HepG2 (cell line): ENCODE measurements at regions not wholly inside any gene's neighbourhood (a gene's known extent, or its start where the extent isn't known, plus 50 kb on each side); places are given as distances from the start of the nearest gene placed in this dataset.
"Not testable (repeated sequence)": the region's sequence is repeated elsewhere in the genome, so short reads cannot be mapped to it uniquely, and the experiment has no call there.

ENCODE experiments used
- ATAC-seq: fragments of 200-7000 bp; cut with Tn5 transposase; 3 replicates; pipeline ENCODE4 v1.9.1; 2020; ENCODE audit warnings: mild to moderate bottlenecking, moderate library complexity
- BruUV-seq: library from RNA; stranded (reverse); fragments of 400-500 nt; replicated peaks from 2 replicates; lab custom pipeline; 2021; lab: Mats Ljungman, UMichigan
- CTCF ChIA-PET: fragments of 300-600 bp; formaldehyde crosslinking; extraction: SDS; loops from one replicate; lab custom pipeline; 2021; ENCODE audit warnings: low total read pairs, inconsistent platforms, low intra/inter-chr PET ratio; lab: Yijun Ruan, JAX
- POLR2A ChIA-PET: fragments of 350-600 bp; sonication (Branson Sonifier 250); formaldehyde crosslinking; loops from one replicate; lab custom pipeline; 2020; ENCODE audit warnings: antibody characterized with exemption, inconsistent platforms; lab: Yijun Ruan, JAX
- DNase-seq: peaks from one replicate; pipeline ENCODE4 v3.0.0-alpha.2; 2015; ENCODE audit warnings: low spot score
- FAIRE-seq: peaks from 3 replicates; lab custom pipeline; 2011; peaks lifted over from hg19 to GRCh38; lab: Jason Lieb, UNC
- H2AFZ ChIP-seq: one replicate; pipeline ENCODE4 v1.6.1; 2011; ENCODE audit warnings: low read length, inconsistent platforms
- H3K27ac ChIP-seq: fragments of 300-600 bp; 3 replicates; pipeline ENCODE4 v1.8.0; 2011; ENCODE audit warnings: mixed run types, mild to moderate bottlenecking, mixed read lengths, low read length, inconsistent platforms; ENCODE audit not compliant: insufficient read depth; ENCODE audit errors: extremely low read length
- H3K27me3 ChIP-seq, 2 experiments: fragments of 200-600 bp in 1 of 2; 2 replicates in 1 of 2; 3 replicates in 1 of 2; pipeline versions ENCODE4 v1.6.0 to v1.8.0; 2011; ENCODE audit warnings: low read length in 2 of 2, mild to moderate bottlenecking in 2 of 2, moderate library complexity in 2 of 2, inconsistent platforms in 1 of 2; ENCODE audit not compliant: insufficient read depth in 2 of 2, control insufficient read depth in 1 of 2
- H3K36me3 ChIP-seq, 2 experiments: fragments of 200-600 bp in 1 of 2; replicated peaks in 1 of 2; 2 replicates in 1 of 2; 3 replicates in 1 of 2; pipeline versions ENCODE4 v1.5.1 to v1.8.0; 2011; ENCODE audit warnings: low read length in 2 of 2, inconsistent platforms in 1 of 2; ENCODE audit not compliant: insufficient read depth in 2 of 2, control insufficient read depth in 1 of 2
- H3K4me1 ChIP-seq: 2 replicates; pipeline ENCODE4 v1.5.1; 2012; ENCODE audit warnings: low read length, inconsistent platforms; ENCODE audit not compliant: insufficient read depth
- H3K4me2 ChIP-seq: 2 replicates; pipeline ENCODE4 v1.6.0; 2011; ENCODE audit warnings: low read depth, low read length, inconsistent platforms
- H3K4me3 ChIP-seq, 3 experiments: fragments of 200-600 bp in 1 of 3; sonication (generic), shearing (Covaris generic) in 1 of 3; replicated peaks in 1 of 3; 2 replicates each; pipeline ENCODE4 v1.5.1; 2011 to 2016; ENCODE audit warnings: low read length in 3 of 3, inconsistent platforms in 2 of 3, low read depth in 2 of 3, mild to moderate bottlenecking in 2 of 3, control low read depth in 1 of 3, mixed read lengths in 1 of 3; ENCODE audit not compliant: insufficient read depth in 1 of 3
- H3K79me2 ChIP-seq: one replicate; pipeline ENCODE4 v1.6.1; 2011; ENCODE audit warnings: low read length, inconsistent platforms; ENCODE audit not compliant: insufficient read depth
- H3K9ac ChIP-seq: 2 replicates; pipeline ENCODE4 v1.6.0; 2011; ENCODE audit warnings: mild to moderate bottlenecking, low read depth, low read length, inconsistent platforms; ENCODE audit not compliant: insufficient read depth
- H3K9me3 ChIP-seq: 2 replicates; pipeline ENCODE4 v1.5.1; 2012; ENCODE audit warnings: mild to moderate bottlenecking, low read length
- H4K20me1 ChIP-seq: 2 replicates; pipeline ENCODE4 v1.6.0; 2011; ENCODE audit warnings: inconsistent platforms, mild to moderate bottlenecking, low read length, moderate library complexity; ENCODE audit not compliant: insufficient read depth
- ARNTL ChIP-seq: sonication (generic); formaldehyde crosslinking; IDR thresholded peaks from 2 replicates; pipeline ENCODE4 v1.4.0; 2020; ENCODE audit warnings: mild to moderate bottlenecking, missing genetic modification reagents
- ASH2L ChIP-seq: fragments of 300-600, 200-600 bp; sonication (generic); IDR thresholded peaks from 2 replicates; pipeline ENCODE4 v1.7.0; 2017; ENCODE audit warnings: low read depth, mild to moderate bottlenecking, moderate library complexity, mixed read lengths, low read length; ENCODE audit not compliant: insufficient read length
- CBX5 ChIP-seq: sonication (generic); formaldehyde crosslinking; IDR thresholded peaks from 2 replicates; pipeline ENCODE4 v1.4.0; 2020; ENCODE audit warnings: missing genetic modification reagents, borderline replicate concordance
- DPF2 ChIP-seq: sonication (generic); formaldehyde crosslinking; IDR thresholded peaks from 2 replicates; pipeline ENCODE4 v1.4.0; 2020; ENCODE audit warnings: mild to moderate bottlenecking, low read depth, missing genetic modification reagents, borderline replicate concordance
- HDAC2 ChIP-seq: sonication (generic); formaldehyde crosslinking; IDR thresholded peaks from 2 replicates; pipeline ENCODE4 v1.4.0; 2020; ENCODE audit warnings: missing genetic modification reagents
- HNRNPK ChIP-seq: fragments of 200-400 bp; formaldehyde crosslinking; IDR thresholded peaks from 2 replicates; pipeline ENCODE4 v1.6.1; 2018; ENCODE audit warnings: low read length, low read depth, moderate library complexity, mild to moderate bottlenecking; ENCODE audit not compliant: poor library complexity, severe bottlenecking
- SP1 ChIP-seq, 2 experiments: fragments of 450-650 bp in 1 of 2; sonication (generic) in 1 of 2; formaldehyde crosslinking in 1 of 2; IDR thresholded peaks; 2 replicates each; pipeline versions ENCODE4 v1.4.0 to v1.6.1; 2016 to 2020; ENCODE audit warnings: missing genetic modification reagents in 1 of 2
- ZKSCAN5 ChIP-seq: sonication (generic); formaldehyde crosslinking; IDR thresholded peaks from 2 replicates; pipeline ENCODE4 v1.5.1; 2020; ENCODE audit warnings: mild to moderate bottlenecking, missing genetic modification reagents
- ZNF253 ChIP-seq: sonication (generic); formaldehyde crosslinking; IDR thresholded peaks from 2 replicates; pipeline ENCODE4 v1.8.0; 2022; ENCODE audit warnings: mild to moderate bottlenecking, missing genetic modification reagents, borderline replicate concordance
- ZNF354B ChIP-seq: sonication (generic); formaldehyde crosslinking; IDR thresholded peaks from 2 replicates; pipeline ENCODE4 v1.8.0; 2022; ENCODE audit warnings: mild to moderate bottlenecking, missing genetic modification reagents
- ZNF460 ChIP-seq: sonication (generic); formaldehyde crosslinking; IDR thresholded peaks from 2 replicates; pipeline ENCODE4 v1.5.1; 2020; ENCODE audit warnings: missing genetic modification reagents, mild to moderate bottlenecking, borderline replicate concordance
- ZNF468 ChIP-seq: sonication (generic); formaldehyde crosslinking; IDR thresholded peaks from 2 replicates; pipeline ENCODE4 v1.8.0; 2022; ENCODE audit warnings: mild to moderate bottlenecking, moderate library complexity, missing genetic modification reagents
- ZNF556 ChIP-seq: sonication (generic); formaldehyde crosslinking; IDR thresholded peaks from 2 replicates; pipeline ENCODE4 v1.4.0; 2020; ENCODE audit warnings: mild to moderate bottlenecking, missing genetic modification reagents, borderline replicate concordance
- ZSCAN22 ChIP-seq: sonication (generic); formaldehyde crosslinking; IDR thresholded peaks from 2 replicates; pipeline ENCODE4 v1.4.0; 2020; ENCODE audit warnings: mild to moderate bottlenecking, missing genetic modification reagents
- WGBS: methylation state at CpG from one replicate; pipeline ENCODE4 v1.1.6; 2017; ENCODE audit warnings: low lambda C conversion rate; 5-methylcytosine and 5-hydroxymethylcytosine counted together
- in situ Hi-C: cut with HindIII; loops from 2 replicates; pipeline ENCODE4 v1.10.0; 2017; ENCODE audit warnings: low pct_unique_long_range_greater_than_20kb; ENCODE audit not compliant: extremely low pct_ligation_motif_present
- intact Hi-C: fragments of 100-400 bp; cut with micrococcal nuclease; formaldehyde crosslinking; loops from one replicate; pipeline ENCODE4 v1.10.0; 2022; ENCODE audit not compliant: unreplicated experiment
- TF ChIP-seq, protein P1 (sequence below): sonication (generic); formaldehyde crosslinking; conservative IDR thresholded peaks from 2 replicates; pipeline ENCODE4 v1.4.0; 2020; ENCODE audit warnings: mild to moderate bottlenecking, missing genetic modification reagents, moderate library complexity
- TF ChIP-seq, protein P2 (sequence below): IDR thresholded peaks from 2 replicates; pipeline ENCODE4 v1.6.1; 2016; ENCODE audit warnings: mild to moderate bottlenecking, missing biosample characterization, missing genetic modification reagents

DNA sequence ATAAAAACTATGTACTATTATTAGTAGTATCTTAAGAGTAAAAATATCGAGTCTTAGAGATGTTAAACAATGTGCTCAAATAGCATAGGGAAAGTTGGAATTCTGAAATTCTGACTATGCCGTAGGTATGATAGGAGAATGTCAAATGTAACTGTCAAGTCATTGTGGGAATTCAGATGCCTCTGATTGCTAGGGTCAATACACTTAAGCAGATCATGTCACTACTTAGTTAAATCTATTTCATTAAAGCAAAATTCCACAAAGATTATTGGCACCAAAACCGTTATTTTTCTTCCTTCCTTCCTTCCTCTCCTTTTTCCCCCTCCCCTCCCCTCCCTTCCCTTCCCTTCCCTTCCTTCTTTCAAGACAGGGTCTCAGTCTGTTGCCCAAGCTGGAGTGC lies 115.5 kb downstream of the CCDC74A start:
- POLR2A ChIA-PET = not testable (repeated sequence)

DNA sequence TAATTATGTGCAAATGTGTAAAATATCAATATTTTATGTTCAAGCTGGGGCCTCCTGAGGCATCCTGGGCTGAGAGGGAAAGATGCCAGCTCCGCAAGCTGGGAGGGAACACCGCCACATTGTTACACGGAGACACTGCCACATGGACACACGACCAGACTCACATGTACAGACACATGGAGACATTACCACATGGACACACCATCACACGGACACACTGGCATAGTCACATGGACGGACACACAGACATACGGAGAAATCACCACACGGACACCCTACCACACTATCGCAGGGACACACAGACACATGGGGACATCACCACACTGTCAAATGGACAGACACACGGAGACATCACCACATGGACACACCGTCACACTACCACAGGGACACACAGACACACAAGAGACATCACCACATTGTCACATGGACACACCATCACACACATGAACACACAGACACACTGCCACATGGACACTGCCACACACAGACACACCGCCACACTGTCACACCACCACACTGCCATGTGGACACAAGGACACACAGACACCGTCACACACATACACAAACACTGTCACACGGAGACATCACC lies 117.6 kb downstream of the CCDC74A start:
- Histone ChIP-seq H3K9me3 (no peaks in the 10 kb centered on the region), H3K4me1 (no peaks in the 10 kb centered on the region), H4K20me1 (no peaks in the 10 kb centered on the region), H3K79me2 (no peaks in the 10 kb centered on the region), H3K27ac (no peak overlapping the region), H3K9ac (no peak overlapping the region), H2AFZ (no peak overlapping the region), H3K4me3 (no peak overlapping the region), H3K36me3 (no peaks in the 10 kb centered on the region), H3K4me2 (no peak overlapping the region), H3K27me3 (peaks cover 2 to 12% of the 10 kb centered on the region in 2 experiments; a peak in 3 of 5 replicates)
- no TSS peak for BruUV-seq
- intact Hi-C loops (no loop called here), in situ Hi-C loops (no loop called here)
- FAIRE-seq (no peak), DNase-seq (no peak), ATAC-seq (no peak)
- 54% methylated on average over 8 of the region's 14 CpGs for WGBS
- ChIA-PET CTCF (no interaction called here), POLR2A (no interaction called here)
- TF ChIP-seq ZNF253 (CRISPR knock-in tag) = no peak
- no peak for TF ChIP-seq ZNF354B (CRISPR knock-in tag)
- TF ChIP-seq ZKSCAN5 (CRISPR knock-in tag) = no peak
- TF ChIP-seq ZNF556 (CRISPR knock-in tag) = no peak
- no peak for TF ChIP-seq CBX5
- TF ChIP-seq ARNTL (CRISPR knock-in tag) = no peak
- no peak for TF ChIP-seq ZNF468 (CRISPR knock-in tag)
- no peak for TF ChIP-seq ZNF460
- TF ChIP-seq SP1 (IDR thresholded peaks at IDR 0.05) = 0 out of 2 replicates have a peak, but pooled peaks have one; percentile 50
- TF ChIP-seq SP1 (CRISPR knock-in tag; IDR thresholded peaks at IDR 0.05) = no peak
- TF ChIP-seq DPF2 (CRISPR knock-in tag) = no peak
- TF ChIP-seq, protein P1, sequence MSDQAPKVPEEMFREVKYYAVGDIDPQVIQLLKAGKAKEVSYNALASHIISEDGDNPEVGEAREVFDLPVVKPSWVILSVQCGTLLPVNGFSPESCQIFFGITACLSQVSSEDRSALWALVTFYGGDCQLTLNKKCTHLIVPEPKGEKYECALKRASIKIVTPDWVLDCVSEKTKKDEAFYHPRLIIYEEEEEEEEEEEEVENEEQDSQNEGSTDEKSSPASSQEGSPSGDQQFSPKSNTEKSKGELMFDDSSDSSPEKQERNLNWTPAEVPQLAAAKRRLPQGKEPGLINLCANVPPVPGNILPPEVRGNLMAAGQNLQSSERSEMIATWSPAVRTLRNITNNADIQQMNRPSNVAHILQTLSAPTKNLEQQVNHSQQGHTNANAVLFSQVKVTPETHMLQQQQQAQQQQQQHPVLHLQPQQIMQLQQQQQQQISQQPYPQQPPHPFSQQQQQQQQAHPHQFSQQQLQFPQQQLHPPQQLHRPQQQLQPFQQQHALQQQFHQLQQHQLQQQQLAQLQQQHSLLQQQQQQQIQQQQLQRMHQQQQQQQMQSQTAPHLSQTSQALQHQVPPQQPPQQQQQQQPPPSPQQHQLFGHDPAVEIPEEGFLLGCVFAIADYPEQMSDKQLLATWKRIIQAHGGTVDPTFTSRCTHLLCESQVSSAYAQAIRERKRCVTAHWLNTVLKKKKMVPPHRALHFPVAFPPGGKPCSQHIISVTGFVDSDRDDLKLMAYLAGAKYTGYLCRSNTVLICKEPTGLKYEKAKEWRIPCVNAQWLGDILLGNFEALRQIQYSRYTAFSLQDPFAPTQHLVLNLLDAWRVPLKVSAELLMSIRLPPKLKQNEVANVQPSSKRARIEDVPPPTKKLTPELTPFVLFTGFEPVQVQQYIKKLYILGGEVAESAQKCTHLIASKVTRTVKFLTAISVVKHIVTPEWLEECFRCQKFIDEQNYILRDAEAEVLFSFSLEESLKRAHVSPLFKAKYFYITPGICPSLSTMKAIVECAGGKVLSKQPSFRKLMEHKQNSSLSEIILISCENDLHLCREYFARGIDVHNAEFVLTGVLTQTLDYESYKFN (CRISPR knock-in tag) = no peak
- TF ChIP-seq HDAC2 = no peak
- no peak for TF ChIP-seq ASH2L
- TF ChIP-seq, protein P2, sequence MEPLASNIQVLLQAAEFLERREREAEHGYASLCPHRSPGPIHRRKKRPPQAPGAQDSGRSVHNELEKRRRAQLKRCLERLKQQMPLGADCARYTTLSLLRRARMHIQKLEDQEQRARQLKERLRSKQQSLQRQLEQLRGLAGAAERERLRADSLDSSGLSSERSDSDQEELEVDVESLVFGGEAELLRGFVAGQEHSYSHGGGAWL = no peak
- no peak for TF ChIP-seq ZSCAN22 (CRISPR knock-in tag)

More for the DNA sequence above, 115.5 kb downstream of the CCDC74A start:
- H3K36me3 ChIP-seq, FAIRE-seq, H2AFZ ChIP-seq, H3K9me3 ChIP-seq, H3K9ac ChIP-seq, H3K79me2 ChIP-seq, intact Hi-C loops, DNase-seq, H3K4me2 ChIP-seq, in situ Hi-C loops, H3K4me3 ChIP-seq, BruUV-seq, H3K4me1 ChIP-seq, ATAC-seq, H3K27ac ChIP-seq, H4K20me1 ChIP-seq, CTCF ChIA-PET: not testable (repeated sequence)
- peaks cover 2 to 12% of the 10 kb centered on the region in 2 experiments; a peak in 3 of 5 replicates for H3K27me3 ChIP-seq
- TF ChIP-seq HNRNPK = peak; percentile 75
- WGBS = under 1% methylated on average over 3 of the region's 3 CpGs
